ENCODE measurements at regions not wholly inside any gene's neighbourhood (a gene's known extent, or its start where the extent isn't known, plus 50 kb on each side); places are given as distances from the start of the nearest gene placed in this dataset.

GRCh38 chr3:144142151-144142840, 170.7 kb downstream of the DIPK2A start:
- DNase-seq, result no peak

- no peak for DNase-seq
Observed at GRCh38 chr3:144148356-144148755, 176.7 kb downstream of the DIPK2A start.

GRCh38 chr3:144151983-144152382, 180.4 kb downstream of the DIPK2A start:
- DNase-seq, result no peak

GRCh38 chr3:144160627-144161026, 189.0 kb downstream of the DIPK2A start:
- no peak for DNase-seq

GRCh38 chr3:144162042-144162441, 190.4 kb downstream of the DIPK2A start:
- no peak for DNase-seq

- DNase-seq, result no peak
Observed at GRCh38 chr3:144164352-144164751, 192.7 kb downstream of the DIPK2A start.

GRCh38 chr3:144165482-144165881, 193.9 kb downstream of the DIPK2A start:
- no peak for DNase-seq

GRCh38 chr3:144167634-144168033, 196.0 kb downstream of the DIPK2A start:
- no peak for DNase-seq

- DNase-seq, result no peak
Observed at GRCh38 chr3:144173491-144173890, 201.9 kb downstream of the DIPK2A start.

GRCh38 chr3:144175644-144176425, 204.2 kb downstream of the DIPK2A start:
- no peak for DNase-seq

GRCh38 chr3:144177649-144178048, 206.0 kb downstream of the DIPK2A start:
- no peak for DNase-seq

- no peak for DNase-seq
Observed at GRCh38 chr3:144178607-144179006, 207.0 kb downstream of the DIPK2A start.

GRCh38 chr3:144181062-144181461, 209.4 kb downstream of the DIPK2A start:
- DNase-seq, result no peak

GRCh38 chr3:144182501-144182900, 210.9 kb downstream of the DIPK2A start:
- no peak for DNase-seq

GRCh38 chr3:144185276-144185675, 213.7 kb downstream of the DIPK2A start:
- DNase-seq, result no peak

- no peak for DNase-seq
Observed at GRCh38 chr3:144187531-144188210, 216.0 kb downstream of the DIPK2A start.

GRCh38 chr3:144189044-144189443, 217.4 kb downstream of the DIPK2A start:
- no peak for DNase-seq

GRCh38 chr3:144197116-144197515, 225.5 kb downstream of the DIPK2A start:
- DNase-seq, result no peak

- no peak for DNase-seq
Observed at GRCh38 chr3:144197582-144197981, 226.0 kb downstream of the DIPK2A start.

GRCh38 chr3:144200004-144200403, 228.4 kb downstream of the DIPK2A start:
- DNase-seq, result no peak

GRCh38 chr3:144200466-144200865, 228.8 kb downstream of the DIPK2A start:
- DNase-seq, result no peak

- no peak for DNase-seq
Observed at GRCh38 chr3:144221761-144222160, 250.1 kb downstream of the DIPK2A start.

- DNase-seq, result no peak
Observed at GRCh38 chr3:144229330-144229729, 257.7 kb downstream of the DIPK2A start.

- no peak for DNase-seq
Observed at GRCh38 chr3:144229953-144230352, 258.3 kb downstream of the DIPK2A start.

Data from activated CD4-positive, alpha-beta T cell treated with anti-CD3 and anti-CD28 coated beads, Interleukin-2, Interleukin-6, amounts not matched to agents 100 ng/mL and 50 ng/mL, durations not matched to agents 16 hours and 8 hours (primary cell).